T-helper 1 cell treated with Interleukin-12 subunit alpha and Interleukin-12 subunit beta and Interleukin-4 antibody, amounts not matched to agents 30 μg/mL and 1 μg/mL, for 36 hours (primary cell): ENCODE measurements at regions not wholly inside any gene's neighbourhood (a gene's known extent, or its start where the extent isn't known, plus 50 kb on each side); places are given as distances from the start of the nearest gene placed in this dataset.

Experiments used
- H3K27ac Mint-ChIP-seq: one replicate; pipeline ENCODE4 v1.8.0; 2021; ENCODE audit warnings: mild to moderate bottlenecking, mixed read lengths
- H3K27me3 Mint-ChIP-seq: one replicate; pipeline ENCODE4 v1.8.0; 2021; ENCODE audit warnings: low read depth, mixed read lengths
- H3K36me3 Mint-ChIP-seq: one replicate; pipeline ENCODE4 v1.8.0; 2021; ENCODE audit warnings: low read depth, mixed read lengths
- H3K4me1 Mint-ChIP-seq: one replicate; pipeline ENCODE4 v1.8.0; 2021; ENCODE audit warnings: low read depth, mixed read lengths
- H3K4me3 Mint-ChIP-seq: one replicate; pipeline ENCODE4 v1.8.0; 2021; ENCODE audit warnings: mild to moderate bottlenecking, moderate library complexity, mixed read lengths
- H3K9me3 Mint-ChIP-seq: one replicate; pipeline ENCODE4 v1.8.0; 2021; ENCODE audit warnings: mixed read lengths

DNA sequence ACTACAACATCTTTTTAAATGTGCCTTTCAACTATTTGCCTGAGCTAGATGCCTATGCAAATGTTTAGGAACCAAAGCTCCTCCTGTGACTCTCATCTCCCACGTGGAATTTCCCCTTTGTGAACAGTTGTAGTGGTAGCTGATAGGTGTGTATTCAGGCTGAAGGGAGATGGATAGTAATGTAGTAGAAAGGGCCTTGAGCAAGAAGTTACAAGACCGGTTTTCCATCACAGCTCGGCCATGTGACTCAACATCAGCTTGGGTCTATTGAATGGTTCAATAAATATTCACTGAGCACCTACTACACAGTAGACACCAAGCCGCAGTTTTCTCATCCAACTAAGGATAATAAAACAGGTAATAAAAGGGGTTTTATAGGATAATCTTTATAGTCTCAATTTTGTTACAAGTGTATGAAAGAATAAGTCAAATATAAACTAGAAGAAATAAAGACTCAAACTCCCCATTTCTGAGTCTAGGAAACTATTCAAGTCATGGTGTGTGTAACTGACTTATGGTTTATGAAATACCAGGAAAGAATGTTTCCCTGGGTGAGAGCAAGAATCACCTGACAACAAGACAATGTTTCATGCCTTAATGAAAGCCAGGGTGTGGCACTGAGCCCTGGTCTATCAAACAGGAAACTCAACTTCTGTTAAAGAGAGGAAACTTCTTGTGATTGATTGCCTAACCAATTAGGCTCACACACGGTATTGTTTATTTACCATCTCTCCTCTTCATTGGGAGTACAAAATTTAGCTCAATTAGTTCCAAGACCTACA lies 187.1 kb upstream of the SPEF2 start:
- Mint-ChIP-seq H3K9me3 (no peaks in the 10 kb centered on the region), H3K27ac (no peak overlapping the region), H3K36me3 (no peaks in the 10 kb centered on the region), H3K4me3 (no peak overlapping the region), H3K27me3 (peaks cover 24% of the 10 kb centered on the region), H3K4me1 (no peaks in the 10 kb centered on the region)

DNA sequence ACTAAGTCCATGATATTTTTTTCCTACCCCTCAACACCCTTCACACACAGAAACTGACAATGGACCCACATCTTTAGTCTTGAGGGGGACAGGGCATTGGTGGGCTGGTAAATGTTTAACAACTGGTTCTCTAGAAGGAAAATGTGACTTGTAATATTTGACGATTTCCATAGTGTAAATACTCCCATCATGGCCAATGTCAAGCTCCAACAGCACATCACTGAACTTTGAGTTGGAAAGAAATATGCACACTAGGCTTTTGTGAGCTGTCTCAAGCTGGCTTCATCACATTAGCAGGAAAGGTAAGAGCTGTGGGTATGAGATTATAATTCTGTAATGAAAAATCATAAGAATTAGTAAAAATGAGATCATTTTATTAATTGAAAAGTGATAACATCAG lies 189.9 kb upstream of the PRLR start:
- Mint-ChIP-seq H3K36me3 (no peaks in the 10 kb centered on the region), H3K27ac (no peak overlapping the region), H3K27me3 (peaks cover 8% of the 10 kb centered on the region), H3K9me3 (no peaks in the 10 kb centered on the region), H3K4me3 (no peak overlapping the region), H3K4me1 (no peaks in the 10 kb centered on the region)

DNA sequence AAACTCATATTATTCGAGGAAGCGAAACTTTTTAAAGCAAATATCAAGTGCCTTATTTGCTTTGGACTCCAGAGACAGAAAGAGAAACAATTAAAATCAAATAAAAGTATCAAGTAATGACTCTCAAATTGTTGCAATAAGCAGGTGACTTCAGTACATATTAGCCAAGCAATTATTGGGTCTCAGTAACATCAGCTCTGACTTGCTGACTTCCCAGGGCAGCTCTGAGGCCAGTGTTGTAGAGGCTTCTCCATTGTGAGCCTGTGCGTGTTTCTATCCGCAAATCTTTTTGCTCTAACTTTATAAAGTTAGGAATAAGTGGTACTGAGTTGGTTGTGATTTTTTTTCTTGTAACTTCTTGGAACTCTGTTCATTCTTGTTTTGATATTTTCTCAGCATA lies 186.8 kb upstream of the PRLR start:
- Mint-ChIP-seq H3K27me3 (peaks cover 3% of the 10 kb centered on the region), H3K36me3 (no peaks in the 10 kb centered on the region)

DNA sequence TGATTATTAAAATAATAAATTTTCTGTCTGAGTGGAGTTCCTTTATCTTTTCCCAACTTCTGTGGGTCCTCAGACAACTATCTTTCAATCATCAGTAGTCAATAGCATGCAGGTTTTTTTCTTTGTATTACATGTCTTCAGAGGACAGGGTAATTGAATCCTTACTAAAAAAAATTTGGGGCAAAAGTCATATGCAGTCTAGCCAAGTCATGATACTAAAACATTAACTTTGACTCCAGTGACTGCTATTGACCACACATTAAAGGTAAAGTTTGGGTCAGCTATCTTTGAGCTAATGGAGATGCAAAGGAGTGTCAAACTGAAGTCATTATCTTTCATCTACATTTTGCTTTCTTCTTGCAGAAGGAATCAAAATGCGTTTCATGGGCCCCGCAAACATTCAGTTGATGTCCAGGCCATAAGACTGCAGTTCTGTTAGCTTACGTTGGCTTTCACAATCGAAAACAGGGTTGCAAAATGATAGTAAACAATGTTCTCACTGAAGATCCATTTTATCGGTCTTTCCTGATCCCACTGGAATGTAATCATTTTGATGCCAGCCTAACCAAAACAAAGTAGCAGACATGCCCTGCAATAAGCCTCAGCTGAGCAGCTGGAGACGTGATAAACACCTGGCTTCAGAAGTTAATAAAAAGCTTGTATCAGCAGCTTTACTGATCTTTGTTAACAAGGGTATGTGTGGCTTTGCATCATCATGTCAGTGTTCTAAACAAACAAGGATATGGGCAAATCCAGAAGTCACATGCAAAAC lies 186.1 kb upstream of the PRLR start:
- no peaks in the 10 kb centered on the region for H3K4me1 Mint-ChIP-seq
- H3K9me3 Mint-ChIP-seq, result no peaks in the 10 kb centered on the region
- H3K36me3 Mint-ChIP-seq, result no peaks in the 10 kb centered on the region
- no peak overlapping the region for H3K27ac Mint-ChIP-seq
- H3K27me3 Mint-ChIP-seq, result peaks cover 3% of the 10 kb centered on the region
- no peak overlapping the region for H3K4me3 Mint-ChIP-seq

More for the DNA sequence above, 186.8 kb upstream of the PRLR start:
- no peak overlapping the region for H3K4me3 Mint-ChIP-seq
- no peak overlapping the region for H3K27ac Mint-ChIP-seq
- no peaks in the 10 kb centered on the region for H3K9me3 Mint-ChIP-seq
- H3K4me1 Mint-ChIP-seq, result no peaks in the 10 kb centered on the region

DNA sequence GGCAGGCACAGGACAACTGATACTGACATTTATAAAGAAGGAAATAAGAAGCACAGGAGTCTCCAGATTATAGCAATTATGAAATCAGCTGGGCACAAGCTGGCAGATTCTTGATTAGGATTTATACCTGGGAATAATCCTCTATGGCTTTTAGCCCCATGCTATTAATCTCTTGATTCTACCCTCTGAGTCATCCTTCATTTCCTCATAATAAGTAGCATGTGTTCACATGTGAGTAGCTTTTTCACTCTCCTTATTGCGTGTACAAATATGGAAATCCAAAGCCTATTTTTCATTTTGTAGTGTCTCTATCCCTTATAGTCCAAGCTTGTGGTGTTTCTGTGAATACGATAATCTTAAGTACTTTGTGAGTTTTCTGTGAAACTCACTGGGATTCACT lies 185.0 kb upstream of the PRLR start:
- Mint-ChIP-seq H3K27ac (no peak overlapping the region), H3K9me3 (no peaks in the 10 kb centered on the region), H3K27me3 (peaks cover 3% of the 10 kb centered on the region), H3K36me3 (no peaks in the 10 kb centered on the region), H3K4me3 (no peak overlapping the region), H3K4me1 (no peaks in the 10 kb centered on the region)

DNA sequence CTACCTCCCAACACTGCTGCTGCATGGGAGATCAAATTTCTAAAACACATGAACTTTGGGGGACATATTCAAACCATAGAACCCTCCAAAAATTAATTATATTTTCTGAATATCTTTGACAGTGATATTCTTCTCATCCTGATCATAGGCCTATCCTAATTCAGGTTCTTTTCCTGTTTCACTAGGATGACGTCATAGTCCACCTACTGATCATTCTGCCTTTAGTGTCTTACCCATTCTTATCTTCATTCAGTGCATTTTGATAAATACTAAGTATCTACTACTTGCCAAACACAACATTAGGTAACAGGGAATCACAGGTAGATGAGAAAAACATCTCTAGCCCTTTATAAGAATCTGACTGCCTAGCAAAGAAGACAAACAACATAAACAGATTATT lies 179.1 kb upstream of the PRLR start:
- Mint-ChIP-seq H3K36me3 (no peaks in the 10 kb centered on the region), H3K4me1 (no peaks in the 10 kb centered on the region), H3K4me3 (no peak overlapping the region), H3K27me3 (no peaks in the 10 kb centered on the region), H3K27ac (no peak overlapping the region), H3K9me3 (no peaks in the 10 kb centered on the region)

DNA sequence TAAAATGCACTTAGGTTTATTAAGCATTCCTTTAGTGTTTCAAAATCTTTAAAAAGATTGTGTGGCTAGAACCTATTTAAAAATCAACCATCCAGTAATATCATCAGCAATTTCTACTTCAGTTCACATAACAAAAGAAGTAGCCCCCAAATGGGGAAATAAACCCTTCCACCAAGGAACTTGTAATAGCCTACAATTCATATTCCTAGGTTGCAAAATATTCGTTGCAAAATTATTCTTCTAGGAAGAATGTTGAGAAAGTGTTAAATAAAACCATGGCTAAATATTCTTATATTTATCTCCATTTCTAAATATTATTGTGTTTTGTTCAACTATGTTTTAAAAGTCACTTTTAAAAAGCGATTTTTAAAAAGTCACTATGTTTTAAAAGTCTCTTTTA lies 177.9 kb upstream of the PRLR start:
- no peak overlapping the region for H3K4me3 Mint-ChIP-seq
- no peaks in the 10 kb centered on the region for H3K4me1 Mint-ChIP-seq
- no peaks in the 10 kb centered on the region for H3K9me3 Mint-ChIP-seq
- no peak overlapping the region for H3K27ac Mint-ChIP-seq
- H3K36me3 Mint-ChIP-seq, result no peaks in the 10 kb centered on the region
- H3K27me3 Mint-ChIP-seq, result no peaks in the 10 kb centered on the region

DNA sequence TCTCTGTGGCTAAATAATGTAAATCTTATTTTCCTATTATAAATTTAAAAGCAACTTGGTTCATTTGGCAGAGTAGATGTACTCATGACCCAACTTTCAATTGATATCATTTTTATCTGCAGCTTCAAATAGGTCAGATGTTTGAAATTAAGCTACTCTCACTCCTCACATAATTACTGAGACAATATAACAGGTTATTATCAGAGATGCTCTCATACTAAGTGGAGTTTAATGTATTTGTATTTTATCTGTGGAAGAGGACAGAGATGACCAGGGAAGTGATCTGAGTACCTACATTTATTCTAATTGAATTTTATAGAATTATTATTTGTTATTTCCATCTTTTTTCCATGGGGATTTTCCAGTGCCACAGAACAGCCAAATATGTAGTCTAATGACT lies 177.4 kb upstream of the PRLR start:
- H3K27ac Mint-ChIP-seq, result no peak overlapping the region
- H3K9me3 Mint-ChIP-seq, result no peaks in the 10 kb centered on the region
- no peaks in the 10 kb centered on the region for H3K36me3 Mint-ChIP-seq
- no peaks in the 10 kb centered on the region for H3K27me3 Mint-ChIP-seq
- H3K4me1 Mint-ChIP-seq, result no peaks in the 10 kb centered on the region
- H3K4me3 Mint-ChIP-seq, result no peak overlapping the region

DNA sequence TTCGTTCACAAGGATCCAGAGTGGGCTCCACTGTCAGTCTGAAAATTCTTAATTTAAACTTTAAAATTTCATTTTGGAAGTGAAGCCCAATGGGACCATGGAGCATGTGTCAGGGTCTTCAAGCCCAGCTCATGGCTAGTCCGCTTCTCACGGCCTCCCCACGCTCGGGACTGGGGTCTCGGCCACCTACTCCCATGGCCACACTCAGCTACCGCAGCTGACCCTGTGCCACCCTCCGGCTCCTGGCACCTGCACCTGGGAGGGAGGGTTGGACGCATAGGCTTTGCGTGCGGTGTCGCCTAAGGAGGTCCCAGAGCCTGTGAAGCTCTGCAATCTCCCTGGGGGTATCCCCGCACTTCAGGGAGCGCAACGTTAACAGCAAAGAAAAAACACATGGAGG lies 175.7 kb upstream of the PRLR start:
- no peak overlapping the region for H3K27ac Mint-ChIP-seq
- H3K36me3 Mint-ChIP-seq, result no peaks in the 10 kb centered on the region
- no peaks in the 10 kb centered on the region for H3K4me1 Mint-ChIP-seq
- no peak overlapping the region for H3K4me3 Mint-ChIP-seq
- no peaks in the 10 kb centered on the region for H3K27me3 Mint-ChIP-seq
- no peaks in the 10 kb centered on the region for H3K9me3 Mint-ChIP-seq

DNA sequence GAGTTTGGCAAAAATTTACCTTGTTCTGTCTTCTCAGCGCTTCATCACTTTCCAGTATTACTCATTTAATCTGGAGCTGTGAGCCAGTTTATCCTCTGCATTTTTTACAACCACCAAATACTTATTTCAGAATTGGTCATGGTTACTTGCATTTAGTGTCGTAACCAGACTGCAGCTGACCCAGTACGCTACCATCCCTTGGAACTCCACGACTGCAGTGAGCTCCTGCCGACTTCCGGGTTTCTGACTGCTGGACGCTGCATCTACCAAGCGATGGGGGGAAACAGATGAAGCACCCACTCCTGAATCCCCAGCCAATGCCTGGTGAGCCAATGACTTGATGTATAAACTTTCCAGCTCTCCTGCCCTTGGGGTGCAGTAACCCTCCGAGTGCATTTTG lies 174.4 kb upstream of the PRLR start:
- Mint-ChIP-seq H3K27ac (no peak overlapping the region), H3K4me1 (no peaks in the 10 kb centered on the region), H3K4me3 (no peak overlapping the region), H3K27me3 (no peaks in the 10 kb centered on the region), H3K36me3 (no peaks in the 10 kb centered on the region), H3K9me3 (no peaks in the 10 kb centered on the region)

DNA sequence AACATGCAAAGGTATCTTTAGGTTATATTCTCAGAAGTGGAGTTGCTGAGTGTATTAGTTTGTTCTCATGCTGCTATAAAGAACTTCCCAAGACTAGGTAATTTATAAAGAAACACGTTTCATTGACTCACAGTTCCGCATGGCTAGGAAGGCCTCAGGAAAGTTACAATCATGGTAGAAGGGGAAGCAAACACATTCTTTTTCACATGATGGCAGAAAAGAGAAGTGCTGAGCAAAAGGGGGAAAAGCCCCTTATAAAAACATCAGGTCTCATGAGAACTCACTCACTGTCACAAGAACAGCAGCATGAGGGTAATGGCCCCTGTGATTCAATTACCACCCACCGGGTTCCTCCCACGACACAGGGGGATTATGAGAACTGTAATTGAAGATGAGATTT lies 163.6 kb upstream of the PRLR start:
- H3K9me3 Mint-ChIP-seq, result peaks cover 5% of the 10 kb centered on the region
- no peak overlapping the region for H3K27ac Mint-ChIP-seq
- H3K4me1 Mint-ChIP-seq, result no peaks in the 10 kb centered on the region
- H3K27me3 Mint-ChIP-seq, result no peaks in the 10 kb centered on the region
- H3K36me3 Mint-ChIP-seq, result no peaks in the 10 kb centered on the region
- no peak overlapping the region for H3K4me3 Mint-ChIP-seq

DNA sequence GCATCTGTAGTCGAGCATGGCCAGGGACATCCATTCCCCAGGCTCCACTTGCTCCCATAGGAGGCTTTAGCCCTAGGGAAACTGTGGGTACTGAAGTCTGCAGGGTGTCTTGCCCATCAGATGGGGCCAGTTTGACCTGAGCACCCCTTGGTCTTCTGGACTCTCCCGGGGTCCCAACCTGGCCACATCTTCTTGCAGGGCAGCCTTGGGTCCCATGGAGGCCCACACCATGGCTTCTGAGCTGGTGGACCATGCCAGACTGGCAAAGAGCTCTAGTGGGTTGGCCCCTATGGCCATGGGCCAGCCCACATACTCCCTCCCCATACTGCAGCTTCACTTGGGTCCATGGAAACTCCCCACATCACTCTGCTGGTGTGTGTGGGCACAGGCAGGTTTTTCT lies 154.4 kb upstream of the PRLR start:
- H3K27ac Mint-ChIP-seq, result no peak overlapping the region
- no peaks in the 10 kb centered on the region for H3K27me3 Mint-ChIP-seq
- no peak overlapping the region for H3K4me3 Mint-ChIP-seq
- no peaks in the 10 kb centered on the region for H3K36me3 Mint-ChIP-seq
- H3K4me1 Mint-ChIP-seq, result no peaks in the 10 kb centered on the region
- H3K9me3 Mint-ChIP-seq, result no peaks in the 10 kb centered on the region

DNA sequence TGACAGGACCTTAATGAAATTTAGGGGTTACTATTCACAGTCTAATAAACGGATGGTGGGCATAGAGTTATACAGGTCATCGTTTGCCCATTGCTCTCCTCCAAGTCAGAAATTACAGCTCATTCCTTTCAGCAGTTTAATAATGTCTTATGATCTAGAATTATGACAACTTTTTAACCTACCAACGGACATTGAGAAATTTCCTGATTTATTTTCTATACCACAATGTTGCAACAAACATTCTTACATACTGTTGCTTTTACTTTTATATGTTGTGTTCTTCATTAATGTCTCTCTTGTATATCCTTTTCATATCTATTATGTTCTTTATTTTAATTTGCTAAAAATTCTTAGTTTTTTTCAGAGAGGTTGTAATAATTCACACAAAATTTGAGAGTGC lies 152.8 kb upstream of the PRLR start:
- no peaks in the 10 kb centered on the region for H3K9me3 Mint-ChIP-seq
- H3K4me3 Mint-ChIP-seq, result no peak overlapping the region
- no peaks in the 10 kb centered on the region for H3K27me3 Mint-ChIP-seq
- no peak overlapping the region for H3K27ac Mint-ChIP-seq
- no peaks in the 10 kb centered on the region for H3K36me3 Mint-ChIP-seq
- H3K4me1 Mint-ChIP-seq, result no peaks in the 10 kb centered on the region

DNA sequence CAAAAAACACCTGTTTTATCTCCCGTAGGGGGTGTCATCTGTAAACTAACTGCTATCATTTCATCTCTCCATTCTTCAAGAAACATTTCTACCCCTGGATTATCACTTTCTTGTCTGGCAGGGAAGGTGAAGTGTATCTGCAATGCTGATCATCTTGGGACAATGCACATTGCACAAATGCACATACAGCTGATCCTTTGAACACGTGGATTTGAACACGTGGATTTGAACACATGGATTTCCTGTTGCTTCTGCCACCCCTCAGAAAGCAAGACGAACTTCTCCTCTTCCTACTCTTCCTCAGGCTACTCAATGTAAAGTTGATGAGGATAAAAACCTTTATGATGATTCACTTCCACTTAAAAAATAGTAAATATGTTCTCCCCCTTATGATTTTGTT lies 147.4 kb upstream of the PRLR start:
- Mint-ChIP-seq H3K4me3 (no peak overlapping the region), H3K36me3 (no peaks in the 10 kb centered on the region), H3K9me3 (no peaks in the 10 kb centered on the region), H3K4me1 (no peaks in the 10 kb centered on the region), H3K27ac (no peak overlapping the region), H3K27me3 (peaks cover 4% of the 10 kb centered on the region)

DNA sequence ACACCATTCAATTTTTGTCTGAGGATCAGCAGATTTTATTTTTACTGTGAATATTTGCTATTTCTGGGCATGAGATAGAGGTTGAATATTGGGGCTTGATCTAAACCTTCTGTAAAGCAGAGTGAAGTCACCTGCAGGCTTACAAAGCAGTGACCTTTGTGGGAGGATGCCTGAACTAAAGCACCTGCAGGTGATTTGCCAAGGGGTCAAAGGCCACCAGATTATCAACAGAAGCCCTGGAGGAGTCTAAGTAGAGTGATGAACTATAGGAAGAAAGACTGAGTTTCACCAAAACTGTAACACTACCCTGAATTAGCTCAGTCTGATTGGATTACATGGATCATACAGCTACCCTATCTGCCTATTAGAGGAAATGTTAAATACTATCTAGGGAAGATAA lies 144.3 kb upstream of the PRLR start:
- Mint-ChIP-seq H3K4me1 (no peaks in the 10 kb centered on the region), H3K36me3 (no peaks in the 10 kb centered on the region), H3K9me3 (no peaks in the 10 kb centered on the region), H3K27me3 (peaks cover 4% of the 10 kb centered on the region), H3K4me3 (no peak overlapping the region), H3K27ac (no peak overlapping the region)
